ENCODE measurements at regions not wholly inside any gene's neighbourhood (a gene's known extent, or its start where the extent isn't known, plus 50 kb on each side); places are given as distances from the start of the nearest gene placed in this dataset.

- TF ChIP-seq CTCF (IDR thresholded peaks at IDR 0.05 in 8 of 11, conservative IDR thresholded peaks at IDR 0.05 in 3 of 11) (no peak), POLR2AphosphoS5 (IDR thresholded peaks at IDR 0.05) (no peak), POLR2A (IDR thresholded peaks at IDR 0.05) (no peak)
Measured at GRCh38 chr15:25981114-25981513, 118.0 kb upstream of the ATP10A start.
